ENCODE measurements at regions not wholly inside any gene's neighbourhood (a gene's known extent, or its start where the extent isn't known, plus 50 kb on each side); places are given as distances from the start of the nearest gene placed in this dataset.

GRCh38 chr6:121020656-121021055, 313.6 kb downstream of the TBC1D32 start:
- H3K9ac ChIP-seq (ENCODE audit: low read depth, low read length), result no peak overlapping the region
- no peaks in the 10 kb centered on the region for H3K9me3 ChIP-seq (ENCODE audit: insufficient read depth, low read depth, low read length)
- H3K36me3 ChIP-seq (ENCODE audit: insufficient read depth, low read length), result no peaks in the 10 kb centered on the region
- no peaks in the 10 kb centered on the region for H3K27me3 ChIP-seq (ENCODE audit: insufficient read depth, low read length)
- no peaks in the 10 kb centered on the region for H3K4me1 ChIP-seq (ENCODE audit: insufficient read depth, low read length)
- no peak overlapping the region for H3K4me3 ChIP-seq (ENCODE audit: low read length)
- no peak overlapping the region for H3K27ac ChIP-seq (ENCODE audit: low read depth, low read length)

GRCh38 chr6:121008553-121008952, 325.7 kb downstream of the TBC1D32 start:
- no peaks in the 10 kb centered on the region for H3K4me1 ChIP-seq (ENCODE audit: insufficient read depth, low read length)

GRCh38 chr6:121006024-121006423, 328.3 kb downstream of the TBC1D32 start:
- no peak overlapping the region for H3K27ac ChIP-seq (ENCODE audit: low read depth, low read length)
- no peaks in the 10 kb centered on the region for H3K36me3 ChIP-seq (ENCODE audit: insufficient read depth, low read length)
- H3K9ac ChIP-seq (ENCODE audit: low read depth, low read length), result no peak overlapping the region
- no peaks in the 10 kb centered on the region for H3K4me1 ChIP-seq (ENCODE audit: insufficient read depth, low read length)
- H3K27me3 ChIP-seq (ENCODE audit: insufficient read depth, low read length), result no peaks in the 10 kb centered on the region
- H3K4me3 ChIP-seq (ENCODE audit: low read length), result no peak overlapping the region
- H3K9me3 ChIP-seq (ENCODE audit: insufficient read depth, low read depth, low read length), result 0 out of 2 replicates have a peak, but pooled peaks cover 8% of the 10 kb centered on the region
- WGBS, result 87% methylated on average over 2 of the region's 2 CpGs

More at GRCh38 chr6:121008553-121008952, 325.7 kb downstream of the TBC1D32 start:
- 0 out of 2 replicates have a peak, but pooled peaks cover 4% of the 10 kb centered on the region for H3K9me3 ChIP-seq (ENCODE audit: insufficient read depth, low read depth, low read length)
- H3K36me3 ChIP-seq (ENCODE audit: insufficient read depth, low read length), result no peaks in the 10 kb centered on the region
- no peak overlapping the region for H3K9ac ChIP-seq (ENCODE audit: low read depth, low read length)
- no peak overlapping the region for H3K4me3 ChIP-seq (ENCODE audit: low read length)
- H3K27ac ChIP-seq (ENCODE audit: low read depth, low read length), result no peak overlapping the region
- H3K27me3 ChIP-seq (ENCODE audit: insufficient read depth, low read length), result no peaks in the 10 kb centered on the region

- no peaks in the 10 kb centered on the region for H3K27me3 ChIP-seq (ENCODE audit: insufficient read depth, low read length)
- no peak overlapping the region for H3K9ac ChIP-seq (ENCODE audit: low read depth, low read length)
- 84% methylated on average over 5 of the region's 5 CpGs for WGBS
- no peak overlapping the region for H3K4me3 ChIP-seq (ENCODE audit: low read length)
- H3K9me3 ChIP-seq (ENCODE audit: insufficient read depth, low read depth, low read length), result 0 out of 2 replicates have a peak, but pooled peaks cover 8% of the 10 kb centered on the region
- H3K4me1 ChIP-seq (ENCODE audit: insufficient read depth, low read length), result no peaks in the 10 kb centered on the region
- H3K36me3 ChIP-seq (ENCODE audit: insufficient read depth, low read length), result no peaks in the 10 kb centered on the region
- H3K27ac ChIP-seq (ENCODE audit: low read depth, low read length), result no peak overlapping the region
Measured at GRCh38 chr6:121000381-121000780, 333.9 kb downstream of the TBC1D32 start.

- Histone ChIP-seq H3K9ac (ENCODE audit: low read depth, low read length) (no peak overlapping the region), H3K36me3 (ENCODE audit: insufficient read depth, low read length) (no peaks in the 10 kb centered on the region), H3K27ac (ENCODE audit: low read depth, low read length) (no peak overlapping the region)
Measured at GRCh38 chr6:120996340-120996739, 337.9 kb downstream of the TBC1D32 start.

GRCh38 chr6:120994573-120994967, 339.7 kb downstream of the TBC1D32 start:
- no peaks in the 10 kb centered on the region for H3K36me3 ChIP-seq (ENCODE audit: insufficient read depth, low read length)
- H3K9me3 ChIP-seq (ENCODE audit: insufficient read depth, low read depth, low read length), result no peaks in the 10 kb centered on the region
- H3K27me3 ChIP-seq (ENCODE audit: insufficient read depth, low read length), result no peaks in the 10 kb centered on the region
- H3K4me1 ChIP-seq (ENCODE audit: insufficient read depth, low read length), result no peaks in the 10 kb centered on the region
- no peak overlapping the region for H3K9ac ChIP-seq (ENCODE audit: low read depth, low read length)
- no peak overlapping the region for H3K27ac ChIP-seq (ENCODE audit: low read depth, low read length)
- WGBS, result 93% methylated on average over 4 of the region's 4 CpGs
- no peak overlapping the region for H3K4me3 ChIP-seq (ENCODE audit: low read length)

More at GRCh38 chr6:120996340-120996739, 337.9 kb downstream of the TBC1D32 start:
- no peak overlapping the region for H3K4me3 ChIP-seq (ENCODE audit: low read length)
- no peaks in the 10 kb centered on the region for H3K4me1 ChIP-seq (ENCODE audit: insufficient read depth, low read length)
- no peaks in the 10 kb centered on the region for H3K27me3 ChIP-seq (ENCODE audit: insufficient read depth, low read length)
- WGBS, result 80% methylated on average over 5 of the region's 5 CpGs
- no peaks in the 10 kb centered on the region for H3K9me3 ChIP-seq (ENCODE audit: insufficient read depth, low read depth, low read length)

GRCh38 chr6:120993929-120994572, 340.2 kb downstream of the TBC1D32 start:
- Histone ChIP-seq H3K27me3 (ENCODE audit: insufficient read depth, low read length) (no peaks in the 10 kb centered on the region), H3K9ac (ENCODE audit: low read depth, low read length) (no peak overlapping the region), H3K27ac (ENCODE audit: low read depth, low read length) (no peak overlapping the region), H3K4me3 (ENCODE audit: low read length) (no peak overlapping the region), H3K36me3 (ENCODE audit: insufficient read depth, low read length) (no peaks in the 10 kb centered on the region), H3K9me3 (ENCODE audit: insufficient read depth, low read depth, low read length) (no peaks in the 10 kb centered on the region), H3K4me1 (ENCODE audit: insufficient read depth, low read length) (no peaks in the 10 kb centered on the region)
- WGBS, result 90% methylated on average over 2 of the region's 2 CpGs

- Histone ChIP-seq H3K4me3 (ENCODE audit: low read length) (no peak overlapping the region), H3K36me3 (ENCODE audit: insufficient read depth, low read length) (no peaks in the 10 kb centered on the region), H3K27ac (ENCODE audit: low read depth, low read length) (no peak overlapping the region), H3K4me1 (ENCODE audit: insufficient read depth, low read length) (no peaks in the 10 kb centered on the region), H3K9me3 (ENCODE audit: insufficient read depth, low read depth, low read length) (no peaks in the 10 kb centered on the region), H3K27me3 (ENCODE audit: insufficient read depth, low read length) (no peaks in the 10 kb centered on the region), H3K9ac (ENCODE audit: low read depth, low read length) (no peak overlapping the region)
Measured at GRCh38 chr6:120992257-120992656, 342.0 kb downstream of the TBC1D32 start.

- Histone ChIP-seq H3K9ac (ENCODE audit: low read depth, low read length) (no peak overlapping the region), H3K27me3 (ENCODE audit: insufficient read depth, low read length) (no peaks in the 10 kb centered on the region), H3K9me3 (ENCODE audit: insufficient read depth, low read depth, low read length) (no peaks in the 10 kb centered on the region), H3K4me1 (ENCODE audit: insufficient read depth, low read length) (no peaks in the 10 kb centered on the region), H3K27ac (ENCODE audit: low read depth, low read length) (no peak overlapping the region), H3K4me3 (ENCODE audit: low read length) (no peak overlapping the region), H3K36me3 (ENCODE audit: insufficient read depth, low read length) (no peaks in the 10 kb centered on the region)
- WGBS, result 94% methylated on average over 5 of the region's 5 CpGs
Measured at GRCh38 chr6:120990866-120991265, 343.4 kb downstream of the TBC1D32 start.

- no peak overlapping the region for H3K27ac ChIP-seq (ENCODE audit: low read depth, low read length)
- H3K27me3 ChIP-seq (ENCODE audit: insufficient read depth, low read length), result no peaks in the 10 kb centered on the region
- no peaks in the 10 kb centered on the region for H3K9me3 ChIP-seq (ENCODE audit: insufficient read depth, low read depth, low read length)
- H3K4me3 ChIP-seq (ENCODE audit: low read length), result no peak overlapping the region
- no peak overlapping the region for H3K9ac ChIP-seq (ENCODE audit: low read depth, low read length)
- H3K36me3 ChIP-seq (ENCODE audit: insufficient read depth, low read length), result no peaks in the 10 kb centered on the region
- no peaks in the 10 kb centered on the region for H3K4me1 ChIP-seq (ENCODE audit: insufficient read depth, low read length)
Measured at GRCh38 chr6:120981835-120982234, 352.4 kb downstream of the TBC1D32 start.

GRCh38 chr6:120966321-120966720, 368.0 kb downstream of the TBC1D32 start:
- no peaks in the 10 kb centered on the region for H3K4me1 ChIP-seq (ENCODE audit: insufficient read depth, low read length)
- H3K27ac ChIP-seq (ENCODE audit: low read depth, low read length), result no peak overlapping the region
- H3K4me3 ChIP-seq (ENCODE audit: low read length), result no peak overlapping the region
- H3K9me3 ChIP-seq (ENCODE audit: insufficient read depth, low read depth, low read length), result no peaks in the 10 kb centered on the region
- H3K36me3 ChIP-seq (ENCODE audit: insufficient read depth, low read length), result no peaks in the 10 kb centered on the region
- no peaks in the 10 kb centered on the region for H3K27me3 ChIP-seq (ENCODE audit: insufficient read depth, low read length)
- H3K9ac ChIP-seq (ENCODE audit: low read depth, low read length), result no peak overlapping the region

GRCh38 chr6:120965814-120966213, 368.5 kb downstream of the TBC1D32 start:
- WGBS, result 91% methylated on average over 3 of the region's 3 CpGs
- Histone ChIP-seq H3K4me1 (ENCODE audit: insufficient read depth, low read length) (no peaks in the 10 kb centered on the region), H3K4me3 (ENCODE audit: low read length) (no peak overlapping the region)

More at GRCh38 chr6:120965814-120966213, 368.5 kb downstream of the TBC1D32 start:
- Histone ChIP-seq H3K36me3 (ENCODE audit: insufficient read depth, low read length) (no peaks in the 10 kb centered on the region), H3K9ac (ENCODE audit: low read depth, low read length) (no peak overlapping the region), H3K27ac (ENCODE audit: low read depth, low read length) (no peak overlapping the region), H3K9me3 (ENCODE audit: insufficient read depth, low read depth, low read length) (no peaks in the 10 kb centered on the region), H3K27me3 (ENCODE audit: insufficient read depth, low read length) (no peaks in the 10 kb centered on the region)
